ENCODE measurements at regions not wholly inside any gene's neighbourhood (a gene's known extent, or its start where the extent isn't known, plus 50 kb on each side); places are given as distances from the start of the nearest gene placed in this dataset.

DNA sequence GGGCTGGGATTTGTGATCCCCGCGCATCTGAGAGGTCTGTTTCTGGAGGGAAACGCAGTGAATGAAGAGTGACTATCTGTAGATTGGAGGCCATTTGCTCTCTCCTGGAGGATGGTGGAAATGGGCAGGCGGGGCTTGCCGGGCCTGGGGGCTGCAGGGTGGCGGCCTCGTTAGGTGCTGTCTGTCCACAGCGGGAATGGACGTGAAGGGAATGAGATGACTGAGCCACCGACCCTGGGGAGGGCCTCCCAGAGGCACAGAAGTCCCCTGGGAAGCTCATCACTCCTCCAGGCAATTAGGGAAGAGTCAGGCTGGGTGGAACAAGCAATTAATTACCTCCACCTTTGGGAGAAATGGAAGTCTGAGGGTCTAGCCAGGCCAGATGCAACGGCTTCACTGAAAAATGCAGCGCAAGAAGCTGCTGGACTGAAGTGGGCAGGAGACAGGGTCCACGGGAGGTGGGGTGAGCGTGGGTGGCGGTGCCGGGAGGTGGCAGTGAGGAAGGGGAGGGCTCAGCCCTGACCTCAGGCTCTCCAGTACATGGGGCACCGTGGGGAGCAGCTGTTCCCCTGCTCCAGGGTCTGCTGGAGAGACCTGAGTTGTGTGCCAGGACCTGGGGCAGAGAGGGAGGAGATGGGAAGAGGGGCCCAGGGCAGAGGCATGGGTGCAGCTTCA lies 524.5 kb downstream of the BRD1 start:
- in situ Hi-C loops (cut with HindIII; ENCODE audit: low sequenced_read_pairs), result no loop called here

DNA sequence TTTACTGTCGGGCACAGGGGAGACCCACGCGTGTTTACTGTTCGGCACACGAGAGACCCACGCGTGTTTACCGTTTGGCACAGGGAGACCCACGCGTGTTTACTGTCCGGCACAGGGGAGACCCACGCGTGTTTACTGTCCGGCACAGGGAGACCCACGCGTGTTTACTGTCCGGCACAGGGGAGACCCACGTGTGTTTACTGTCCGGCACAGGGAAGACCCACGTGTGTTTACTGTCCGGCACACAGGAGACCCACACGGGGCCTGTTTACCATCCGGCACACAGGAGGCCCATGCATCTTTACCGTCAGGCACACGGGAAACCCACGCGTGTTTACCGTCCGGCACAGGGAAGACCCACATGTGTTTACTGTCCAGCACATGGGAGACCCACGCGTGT lies 525.1 kb downstream of the BRD1 start:
- in situ Hi-C loops (cut with HindIII; ENCODE audit: low sequenced_read_pairs), result no loop called here

DNA sequence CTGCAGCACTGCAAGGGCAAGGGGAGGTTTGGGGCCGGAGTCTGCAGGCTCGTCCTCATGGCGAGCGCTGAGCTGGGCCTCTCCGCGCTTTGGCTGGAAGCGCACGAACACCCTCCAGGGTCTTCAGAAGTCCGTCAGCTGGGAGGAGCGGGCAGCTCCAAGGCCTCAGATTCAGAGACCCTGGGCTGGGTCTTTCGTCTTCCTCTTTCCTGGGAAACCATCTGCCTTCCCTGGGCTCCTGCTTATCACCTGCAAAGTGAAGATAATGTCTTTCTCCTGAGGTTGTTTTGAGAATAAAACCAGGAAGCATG lies 525.6 kb downstream of the BRD1 start:
- in situ Hi-C loops (cut with HindIII; ENCODE audit: low sequenced_read_pairs), result no loop called here

DNA sequence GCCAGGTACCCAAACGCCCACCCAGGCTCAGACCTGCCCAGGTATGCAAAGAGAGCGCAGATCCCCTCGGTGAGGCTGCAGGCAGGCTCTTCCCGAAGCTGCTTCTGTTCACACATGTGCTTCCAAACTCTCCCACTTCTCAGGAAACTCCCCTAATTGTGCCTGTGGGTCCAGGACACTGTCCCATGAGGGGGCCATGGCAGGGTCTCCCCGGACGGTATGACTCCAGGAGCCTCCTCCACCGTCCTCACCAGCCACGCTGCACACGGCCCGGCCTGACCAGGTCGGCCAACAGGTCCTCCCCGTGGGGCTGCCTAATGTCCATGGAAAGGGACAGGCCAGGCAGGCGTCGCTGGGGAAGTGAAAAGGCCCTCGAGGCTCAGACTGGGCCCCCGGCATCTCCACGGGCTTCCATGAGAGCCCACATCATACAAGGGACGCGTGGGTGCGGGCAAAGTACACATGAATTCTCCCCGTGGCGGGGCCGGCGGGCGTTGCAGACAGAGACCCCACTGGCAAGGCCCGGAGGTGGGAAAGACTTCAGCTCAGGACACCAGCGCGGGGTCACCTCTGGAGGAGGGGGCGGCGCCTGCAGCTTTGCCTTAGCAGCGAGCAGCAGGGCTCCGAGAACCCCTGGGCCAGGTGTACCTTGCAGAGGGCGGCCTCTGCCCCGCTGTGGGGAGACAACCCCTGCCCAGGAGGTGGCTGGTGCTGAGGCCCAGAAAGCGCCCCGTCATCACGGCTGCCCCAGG lies 526.1 kb downstream of the BRD1 start:
- in situ Hi-C loops (cut with HindIII; ENCODE audit: low sequenced_read_pairs), result no loop called here

DNA sequence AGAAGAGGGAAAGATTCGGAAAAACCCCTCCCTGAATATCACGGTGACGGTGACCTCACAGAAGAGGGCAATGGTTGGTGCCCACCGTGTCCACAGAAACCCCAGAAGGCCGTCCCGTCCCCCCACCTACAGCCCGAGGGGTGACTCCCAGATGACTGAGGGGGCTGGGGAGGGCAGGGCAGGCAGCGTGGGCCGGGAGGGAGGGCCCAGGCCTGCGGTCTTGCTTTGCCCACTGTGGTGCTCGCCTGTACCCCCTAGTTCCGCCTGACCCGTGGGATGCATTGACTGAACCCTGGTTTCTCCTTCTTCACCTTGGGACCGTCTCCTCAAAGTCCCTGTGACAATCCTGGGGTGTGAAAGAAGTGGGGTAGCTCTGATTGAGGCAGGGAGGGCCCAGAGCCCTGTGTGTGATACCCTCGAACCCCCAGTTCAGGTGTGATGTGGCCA lies 526.7 kb downstream of the BRD1 start:
- in situ Hi-C loops (cut with HindIII; ENCODE audit: low sequenced_read_pairs), result no loop called here

DNA sequence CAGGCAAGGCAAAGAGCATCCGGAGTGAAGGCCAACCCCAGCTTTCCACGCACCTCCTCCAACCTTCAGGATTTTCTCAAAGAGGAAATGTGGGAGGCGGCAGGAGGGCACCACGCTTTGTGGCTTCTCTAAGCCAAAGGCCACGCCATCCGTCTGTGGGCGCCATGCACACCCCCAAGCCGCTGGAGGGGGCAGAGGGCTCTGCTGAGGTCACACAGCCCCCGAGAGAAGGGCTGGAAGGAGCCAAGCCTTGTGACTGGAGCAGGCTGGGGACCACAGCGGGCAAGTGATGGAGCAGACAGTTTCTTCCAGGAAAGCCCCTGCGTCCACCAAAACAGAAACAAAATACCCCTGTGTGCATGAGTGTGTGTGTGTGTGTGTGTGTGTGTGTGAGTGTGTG lies 527.4 kb downstream of the BRD1 start:
- in situ Hi-C loops (cut with HindIII; ENCODE audit: low sequenced_read_pairs), result no loop called here

DNA sequence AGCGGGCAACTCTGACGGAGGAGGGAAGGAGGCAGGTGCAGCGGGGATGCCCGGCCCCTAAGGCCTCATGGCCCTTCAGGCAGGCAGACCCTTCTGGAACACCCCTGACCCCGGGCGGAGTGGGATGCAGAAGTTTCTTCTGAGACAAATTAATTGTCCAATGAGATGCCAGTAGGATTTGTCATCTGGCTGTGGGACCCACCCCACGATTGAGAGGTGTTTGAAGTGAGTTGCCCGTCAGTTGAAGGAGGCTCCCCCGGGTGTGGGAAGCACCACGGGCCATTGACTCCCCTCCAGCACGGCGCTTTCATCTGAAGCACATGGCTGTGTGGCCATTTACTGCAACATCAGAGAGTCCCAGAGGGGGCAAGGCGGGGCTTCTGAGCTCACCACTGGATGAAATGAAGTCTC lies 527.8 kb downstream of the BRD1 start:
- in situ Hi-C loops (cut with HindIII; ENCODE audit: low sequenced_read_pairs), result no loop called here

DNA sequence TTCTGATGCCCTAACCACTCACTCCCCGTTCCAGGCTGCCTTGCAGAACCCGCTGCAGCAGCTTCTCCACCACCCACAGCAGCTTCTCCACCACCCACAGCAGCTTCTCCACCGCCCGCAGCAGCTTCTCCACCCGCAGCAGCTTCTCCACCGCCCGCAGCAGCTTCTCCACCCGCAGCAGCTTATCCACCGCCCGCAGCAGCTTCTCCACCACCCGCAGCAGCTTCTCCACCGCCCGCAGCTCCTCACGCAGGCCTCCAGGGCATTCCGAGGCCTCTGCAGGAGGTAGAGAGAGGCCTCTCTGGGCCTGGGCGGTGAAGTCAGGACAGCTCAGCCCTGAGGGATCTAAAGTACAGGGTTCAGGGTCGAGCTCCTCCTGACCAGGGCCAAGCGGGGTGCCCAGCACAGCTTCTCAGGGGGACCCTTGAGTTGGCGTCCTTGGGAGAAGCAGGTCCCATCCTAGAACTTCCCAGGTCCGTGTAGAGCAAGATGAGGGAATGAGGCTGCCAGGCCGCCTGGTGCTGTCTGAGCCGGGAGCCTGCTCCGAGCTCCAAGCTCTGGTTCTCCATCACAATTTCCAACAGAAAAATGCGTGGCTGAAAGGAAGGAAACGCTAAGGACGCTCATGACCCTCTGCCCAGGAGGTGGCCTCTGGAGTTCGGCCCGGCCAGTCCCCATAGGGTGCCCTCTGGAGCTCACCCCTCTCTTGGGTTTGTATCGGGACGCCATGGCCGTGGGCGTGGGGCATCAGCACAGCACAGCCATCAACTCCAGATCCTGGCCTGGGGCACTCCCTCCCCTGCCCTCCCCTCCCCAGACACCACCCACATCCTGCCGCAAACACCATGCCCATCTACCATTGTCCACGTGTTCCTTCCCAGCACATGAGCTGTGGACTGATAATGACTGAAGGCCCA lies 528.6 kb downstream of the BRD1 start:
- in situ Hi-C loops (cut with HindIII; ENCODE audit: low sequenced_read_pairs), result no loop called here

DNA sequence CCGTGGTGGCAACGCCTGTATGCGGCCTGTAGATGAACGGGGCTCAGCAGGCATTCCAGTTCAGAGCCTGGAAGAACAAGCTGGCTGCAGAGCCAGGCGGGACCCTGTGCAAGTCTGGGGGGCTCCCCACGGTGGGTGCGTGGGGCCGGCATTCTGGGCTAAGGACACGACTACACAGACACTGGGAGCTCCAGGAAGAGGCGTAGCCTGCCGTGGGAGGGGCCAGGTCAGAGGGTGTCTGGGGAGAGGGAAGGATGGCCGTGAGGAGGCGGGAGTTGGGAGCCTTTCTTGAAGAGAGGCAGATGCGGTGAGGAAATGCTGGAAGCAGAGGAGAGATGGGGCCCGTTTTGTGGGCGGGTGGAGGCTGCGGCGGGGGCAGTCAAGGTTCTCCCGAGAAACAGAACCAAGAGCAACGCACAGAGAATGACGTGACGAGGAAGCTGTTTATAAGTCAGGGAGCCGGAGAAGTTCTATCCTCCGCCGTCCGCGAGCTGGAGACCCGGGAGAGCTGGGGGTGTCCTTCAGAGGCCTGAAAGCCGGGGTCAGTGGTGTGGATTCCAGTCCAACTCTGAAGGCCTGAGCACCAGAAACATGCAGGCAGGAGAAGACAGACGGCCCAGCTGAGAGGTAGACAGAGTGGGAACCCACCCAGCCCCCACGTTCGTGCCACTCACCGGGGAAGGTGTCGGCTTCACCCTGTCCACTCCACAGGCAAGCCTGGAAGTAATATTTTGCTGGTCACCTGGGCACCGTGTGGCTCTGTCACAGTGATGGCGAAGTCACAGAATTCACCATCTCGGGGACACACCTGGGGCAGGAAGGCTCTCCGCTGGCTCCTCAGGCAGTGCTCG lies 529.6 kb downstream of the BRD1 start:
- in situ Hi-C loops (cut with HindIII; ENCODE audit: low sequenced_read_pairs), result no loop called here

DNA sequence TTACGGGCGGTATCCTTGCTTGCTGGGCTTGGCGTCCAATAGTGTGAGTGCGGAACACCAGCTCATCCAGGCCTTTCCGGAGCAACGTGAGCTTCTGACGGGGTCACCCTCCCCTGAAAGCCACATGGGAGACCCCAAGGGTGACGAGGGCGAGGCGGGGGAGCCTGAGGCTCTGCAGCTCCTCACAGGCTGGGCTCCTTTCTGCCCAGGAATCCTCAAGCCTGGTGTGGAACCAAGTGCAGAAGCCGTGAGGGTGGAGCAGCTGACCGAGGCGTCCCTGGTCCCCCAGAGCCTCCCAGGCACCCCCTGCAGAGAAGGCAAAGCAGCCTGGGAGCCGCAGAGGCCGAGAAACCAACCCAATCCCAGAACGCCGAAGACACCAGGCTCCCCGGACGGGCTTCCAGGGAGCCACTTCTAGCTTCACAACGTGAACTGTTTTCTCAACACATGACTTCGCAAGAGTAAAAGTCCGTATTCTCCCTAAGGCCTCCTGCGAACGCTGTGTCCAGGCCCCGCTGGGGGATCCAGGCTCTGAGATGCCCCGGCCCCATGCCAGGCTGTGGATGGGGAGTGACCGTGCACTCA lies 530.3 kb downstream of the BRD1 start:
- in situ Hi-C loops (cut with HindIII; ENCODE audit: low sequenced_read_pairs), result no loop called here

DNA sequence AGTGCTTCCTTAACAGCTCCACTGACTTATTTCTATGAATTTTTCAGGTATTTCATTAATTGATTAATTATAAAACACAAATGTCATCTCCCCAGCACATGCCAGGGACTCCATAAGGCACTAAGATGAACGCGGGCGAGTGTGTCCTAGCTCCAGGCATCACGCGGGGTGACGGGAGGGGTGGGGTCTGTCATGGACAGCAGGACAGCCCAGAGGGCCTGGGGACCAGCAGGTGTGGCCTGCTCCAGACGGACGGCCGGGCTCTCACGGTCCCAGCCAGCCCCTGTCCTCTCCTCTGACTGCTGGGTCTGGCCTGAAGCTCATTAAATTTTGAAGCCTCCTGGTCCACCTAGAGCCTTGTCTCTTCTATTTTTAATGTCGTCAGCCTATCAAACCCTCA lies 531.1 kb downstream of the BRD1 start:
- in situ Hi-C loops (cut with HindIII; ENCODE audit: low sequenced_read_pairs), result no loop called here

DNA sequence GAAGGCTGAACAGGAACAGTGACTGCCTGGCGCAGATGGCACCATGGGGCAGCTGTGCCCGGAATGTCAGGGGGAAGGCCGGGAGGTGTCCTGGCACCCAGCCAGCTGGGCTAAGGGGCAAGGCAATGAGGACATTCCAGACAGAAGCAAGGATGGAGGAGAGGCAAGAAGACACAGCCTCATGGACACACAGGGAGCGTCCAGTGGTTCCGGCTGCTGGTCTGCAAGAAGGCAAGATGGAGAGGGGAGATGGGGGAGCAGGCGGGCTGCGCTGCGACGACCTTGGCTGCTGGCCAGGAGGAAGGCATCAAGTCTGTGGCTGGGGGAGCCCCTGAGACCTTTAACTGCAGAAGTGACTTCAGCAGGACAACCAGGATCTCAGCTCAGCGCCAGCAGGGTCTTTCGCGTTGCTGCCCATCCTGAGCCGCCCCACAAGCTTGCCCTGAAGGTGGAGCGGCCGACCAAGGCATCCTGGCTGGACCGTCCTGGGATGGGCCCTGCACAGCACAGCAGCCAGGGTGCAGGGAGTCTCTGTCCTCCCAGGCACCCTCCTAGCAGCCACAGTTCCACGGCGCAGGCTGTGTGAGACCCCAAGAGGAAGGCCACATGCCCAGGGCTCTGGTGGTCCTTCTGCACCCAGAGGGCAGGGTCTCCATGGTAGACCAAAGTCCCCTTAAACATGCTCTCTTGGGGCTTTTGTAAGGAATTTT lies 531.7 kb downstream of the BRD1 start:
- in situ Hi-C loops (cut with HindIII; ENCODE audit: low sequenced_read_pairs), result no loop called here

DNA sequence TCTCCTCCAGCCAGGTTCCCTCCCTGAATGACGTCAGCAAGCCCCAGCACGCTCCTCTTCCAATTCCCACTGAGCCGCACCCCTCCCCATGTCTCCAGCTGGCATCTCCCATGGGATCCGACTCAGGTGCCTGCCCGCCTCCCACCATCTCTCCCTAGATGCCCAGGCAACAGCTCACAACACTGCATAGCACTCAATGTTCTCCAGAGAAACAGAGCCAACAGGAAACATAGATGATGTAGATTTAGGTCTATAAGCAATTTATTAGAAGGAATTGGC lies 532.3 kb downstream of the BRD1 start:
- in situ Hi-C loops (cut with HindIII; ENCODE audit: low sequenced_read_pairs), result no loop called here

DNA sequence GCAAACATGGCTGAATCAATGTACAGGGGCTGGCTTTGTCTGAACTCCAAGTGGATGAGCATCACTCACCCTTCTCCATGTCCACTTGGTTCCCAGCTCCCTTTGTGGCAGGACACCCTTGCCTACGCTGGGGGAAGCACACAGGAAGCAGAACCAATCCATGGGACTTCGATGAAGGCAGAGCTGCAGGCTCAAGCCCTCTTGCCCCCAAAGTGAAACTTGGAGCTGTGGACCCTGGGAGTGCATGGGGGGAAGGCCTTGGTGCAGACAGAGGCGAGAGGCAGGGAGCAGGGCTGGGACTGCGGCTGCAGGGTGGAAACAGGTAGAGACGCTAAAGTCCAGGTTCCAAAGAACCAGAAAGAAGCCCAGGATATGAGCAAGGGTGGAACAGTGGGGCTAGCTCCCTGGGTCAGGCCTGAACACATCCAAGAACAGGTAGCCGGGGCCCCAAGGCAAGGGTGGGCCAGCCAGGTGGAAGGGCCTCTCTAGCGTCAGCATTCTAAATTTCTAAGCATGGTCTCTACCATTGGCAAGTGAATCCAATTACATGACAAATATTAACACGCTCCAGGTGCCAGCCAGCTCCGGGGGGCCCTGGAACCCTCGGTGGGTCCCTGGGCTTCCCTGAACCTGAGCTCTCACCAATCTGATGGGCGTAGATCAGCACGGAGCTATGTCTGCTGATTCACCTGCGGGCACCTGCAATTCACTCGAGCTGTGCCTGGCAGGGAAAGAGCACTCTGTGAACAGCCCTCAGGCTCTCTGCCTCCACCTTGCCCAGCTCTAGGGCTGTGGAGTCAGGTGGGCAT lies 532.8 kb downstream of the BRD1 start:
- in situ Hi-C loops (cut with HindIII; ENCODE audit: low sequenced_read_pairs), result no loop called here

DNA sequence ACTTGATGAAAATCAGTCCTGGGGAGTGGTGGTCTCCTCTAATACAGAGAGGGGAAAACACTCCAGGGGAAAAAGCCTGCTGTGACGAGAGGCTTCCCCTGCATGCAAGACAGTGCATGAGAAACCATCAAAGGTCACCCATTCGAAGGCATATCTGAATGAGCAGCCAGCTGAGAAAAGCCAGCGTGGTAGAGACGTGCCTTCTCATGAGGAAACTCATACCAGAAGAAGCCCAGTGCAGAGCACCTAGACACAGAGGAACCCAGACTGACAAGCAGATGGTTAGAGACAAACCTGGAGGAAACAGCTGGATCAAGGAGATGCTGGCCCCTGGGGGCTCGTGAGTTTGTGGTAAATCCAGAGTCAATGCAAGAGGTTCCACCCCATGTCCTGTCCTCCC lies 534.8 kb downstream of the BRD1 start:
- in situ Hi-C loops (cut with HindIII; ENCODE audit: low sequenced_read_pairs), result no loop called here

DNA sequence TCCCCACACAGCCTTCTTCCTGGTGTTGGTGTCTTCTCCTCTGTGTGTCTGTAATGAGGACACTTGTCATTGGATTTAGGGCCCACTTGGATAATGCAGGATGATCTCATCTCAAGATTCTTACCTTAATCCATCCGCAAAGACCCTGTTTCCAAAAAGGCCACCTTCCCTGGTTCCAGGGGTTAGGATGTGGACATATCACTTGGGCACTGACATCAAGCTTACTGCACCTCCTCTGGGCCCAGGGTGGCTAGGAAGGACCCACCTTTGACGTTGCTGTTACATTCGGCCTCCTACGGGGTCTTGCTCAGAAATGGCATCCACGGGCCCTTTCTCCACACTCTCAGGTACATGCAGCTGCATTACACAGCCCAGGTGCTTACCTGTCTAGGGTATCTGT lies 535.9 kb downstream of the BRD1 start:
- in situ Hi-C loops (cut with HindIII; ENCODE audit: low sequenced_read_pairs), result no loop called here

DNA sequence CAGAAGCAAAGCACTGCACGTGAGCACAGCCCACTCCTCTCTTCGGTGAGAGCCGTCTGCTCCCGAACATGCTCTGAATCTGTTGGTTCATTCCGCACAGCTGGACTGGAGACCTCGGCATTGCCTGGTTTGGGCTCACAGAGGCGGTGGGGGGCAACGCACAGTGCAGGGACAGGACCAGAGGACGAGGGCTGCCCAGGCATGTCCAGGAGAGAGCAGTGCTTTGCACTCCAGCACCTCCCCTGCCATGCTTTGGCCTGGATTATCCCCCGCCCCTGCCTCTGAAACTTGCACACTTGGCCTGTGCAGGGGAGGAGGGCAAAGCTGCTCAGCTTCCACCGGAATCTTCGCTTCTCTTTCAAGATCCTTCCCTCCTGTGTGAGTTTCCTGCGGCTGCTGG lies 536.5 kb downstream of the BRD1 start:
- in situ Hi-C loops (cut with HindIII; ENCODE audit: low sequenced_read_pairs), result no loop called here

DNA sequence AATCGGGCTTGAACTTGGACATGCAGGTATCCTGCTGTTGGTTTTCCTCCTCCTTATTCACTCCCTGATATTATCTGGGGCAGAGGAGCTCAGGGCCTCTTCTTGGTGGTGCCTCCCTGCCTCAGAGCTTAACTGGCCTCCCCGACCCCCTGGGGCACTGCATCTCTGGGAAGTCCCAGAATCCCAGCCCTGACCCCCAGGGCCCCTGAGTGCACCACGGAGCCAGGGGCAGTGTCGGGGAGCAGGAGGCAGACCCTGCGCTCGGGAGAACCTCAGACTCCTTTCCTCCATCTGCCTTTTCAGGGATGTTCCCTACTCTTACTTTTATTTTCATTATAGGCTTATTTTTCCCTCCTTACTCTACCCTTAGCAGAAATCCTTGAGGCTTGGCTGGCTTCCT lies 537.0 kb downstream of the BRD1 start:
- in situ Hi-C loops (cut with HindIII; ENCODE audit: low sequenced_read_pairs), result no loop called here

Measured in DLD1 (cell line).